ENCODE measurements at regions not wholly inside any gene's neighbourhood (a gene's known extent, or its start where the extent isn't known, plus 50 kb on each side); places are given as distances from the start of the nearest gene placed in this dataset.

DNA sequence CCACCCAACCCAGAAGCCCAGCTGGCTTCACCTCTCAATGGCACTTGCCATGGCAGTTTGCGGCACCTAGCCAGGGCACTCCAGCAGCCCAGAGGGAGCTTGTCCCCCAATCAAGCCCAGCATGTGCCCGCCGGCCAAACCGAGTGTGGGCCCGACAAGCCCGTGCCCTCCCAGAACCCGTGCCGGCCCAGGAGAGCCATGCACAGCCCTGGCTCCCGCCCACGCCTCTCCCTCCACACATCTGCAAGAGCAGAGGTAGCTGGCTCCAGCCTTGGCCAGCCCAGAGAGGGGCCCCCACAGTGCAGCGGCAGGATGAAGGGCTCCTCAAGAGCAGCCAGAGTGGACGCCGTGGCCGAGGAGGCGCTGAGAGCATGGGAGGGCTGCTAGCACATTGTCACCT is 2278.0 kb upstream of the PCDH20 start:
- no peak for DNase-seq (ENCODE audit: low spot score)

DNA sequence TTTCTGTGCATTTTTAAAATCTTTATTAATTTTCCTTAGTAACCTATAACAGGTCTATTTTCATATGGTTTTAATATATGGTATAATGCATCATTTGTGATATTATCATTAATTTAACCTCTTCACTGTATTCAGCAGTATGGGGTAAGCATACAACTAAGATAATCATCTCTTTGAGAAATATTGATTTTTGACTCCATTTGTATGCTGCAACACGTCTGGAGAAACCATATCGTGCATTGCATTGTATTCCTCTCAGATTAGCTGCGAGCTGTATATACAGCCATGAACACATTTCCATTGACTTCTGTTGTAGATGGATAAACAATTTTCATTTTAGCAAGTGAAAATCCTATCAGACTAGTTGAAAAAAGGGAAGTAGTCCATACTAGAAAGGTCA is 2275.8 kb upstream of the PCDH20 start:
- DNase-seq (ENCODE audit: low spot score), result no peak

DNA sequence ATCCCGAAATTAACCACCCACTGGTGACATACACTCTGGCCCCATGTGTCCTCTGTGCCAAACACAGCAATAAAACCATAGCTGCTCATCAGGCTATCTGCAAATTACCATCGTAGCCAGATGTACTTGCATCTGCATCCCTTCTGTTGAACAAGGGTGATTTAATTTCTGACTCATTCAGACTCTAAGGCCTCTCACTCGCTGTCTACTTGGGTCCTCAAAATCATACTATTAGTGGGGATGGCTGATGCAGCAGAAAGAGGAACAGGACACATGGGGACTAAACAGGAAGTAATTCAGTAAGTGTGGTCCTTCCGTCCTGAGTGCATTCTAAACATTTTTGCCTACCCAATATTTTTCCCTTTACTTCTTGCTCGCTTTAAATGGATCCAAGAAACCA is 2275.0 kb upstream of the PCDH20 start:
- no peak for DNase-seq (ENCODE audit: low spot score)

DNA sequence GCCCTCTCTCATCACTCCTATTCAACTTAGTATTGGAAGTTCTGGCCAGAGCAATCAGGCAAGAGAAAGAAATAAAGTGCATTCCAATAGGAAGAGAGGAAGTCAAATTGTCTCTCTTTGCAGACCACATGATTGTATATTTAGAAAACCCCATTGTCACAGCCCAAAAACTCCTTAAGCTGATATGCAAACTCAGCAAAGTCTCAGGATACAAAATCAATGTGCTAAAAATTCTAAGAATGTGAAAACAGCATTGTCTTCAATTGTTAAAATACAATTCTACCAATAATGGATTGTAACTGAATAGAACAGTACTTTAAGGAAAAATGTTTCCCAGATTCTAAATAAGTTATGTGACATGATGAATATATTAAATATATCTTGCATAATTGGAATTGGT is 2269.2 kb upstream of the PCDH20 start:
- no peak for DNase-seq (ENCODE audit: low spot score)

DNA sequence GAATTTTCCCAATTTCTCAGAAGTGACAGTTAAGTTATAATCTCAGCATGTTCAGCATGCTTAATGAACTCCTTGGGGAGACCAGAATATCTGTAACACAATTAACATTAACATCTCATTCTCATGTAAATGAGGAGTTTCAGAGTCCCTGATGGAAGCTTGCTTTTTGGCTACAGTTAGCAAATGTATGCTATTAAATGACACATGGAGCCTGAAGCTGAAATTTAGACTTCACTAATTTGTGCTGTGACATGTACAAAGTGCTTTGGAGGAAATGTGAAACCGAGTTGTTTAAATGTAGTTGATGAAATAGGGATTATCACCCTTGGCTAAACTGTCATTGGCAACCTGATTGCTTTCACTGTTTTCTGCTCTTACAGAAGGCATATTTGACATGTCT is 2265.1 kb upstream of the PCDH20 start:
- DNase-seq (ENCODE audit: low spot score), result no peak

DNA sequence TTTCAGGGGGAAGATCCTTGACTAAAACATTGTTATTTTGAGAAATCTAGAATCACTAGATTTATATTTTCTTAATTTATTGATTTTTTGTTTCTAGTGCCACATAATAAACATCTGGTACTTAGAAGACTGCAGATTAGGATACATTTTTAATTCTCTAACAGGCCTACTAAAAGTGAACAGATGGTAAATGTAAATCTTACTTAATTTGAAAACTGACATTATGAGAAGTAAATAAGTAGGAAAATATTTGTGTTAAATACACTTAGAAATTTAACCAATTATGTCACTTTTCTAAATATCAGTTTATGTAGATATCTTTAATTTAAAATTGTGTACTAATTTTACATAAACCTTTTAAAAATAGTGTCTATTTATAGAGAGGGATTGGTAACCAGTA is 2255.6 kb upstream of the PCDH20 start:
- no peak for DNase-seq (ENCODE audit: low spot score)

DNA sequence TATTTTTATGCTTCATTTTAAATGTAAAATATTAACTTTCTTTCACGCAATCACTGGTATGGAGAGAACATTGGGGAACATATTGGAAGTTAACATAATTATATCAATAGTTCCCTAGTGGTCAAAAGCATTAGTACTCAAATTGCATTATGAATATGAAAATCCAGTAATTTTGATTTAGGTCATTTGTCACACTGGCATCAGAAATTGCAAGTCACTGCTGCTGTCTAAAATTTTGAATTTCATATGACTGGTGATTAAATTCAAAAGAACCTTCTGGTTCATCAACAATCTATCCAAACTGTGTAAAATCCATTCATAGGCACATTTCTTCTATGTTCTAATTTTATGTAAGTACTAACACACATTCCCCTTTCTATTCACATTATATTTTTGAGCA is 2235.7 kb upstream of the PCDH20 start:
- DNase-seq (ENCODE audit: low spot score), result no peak

DNA sequence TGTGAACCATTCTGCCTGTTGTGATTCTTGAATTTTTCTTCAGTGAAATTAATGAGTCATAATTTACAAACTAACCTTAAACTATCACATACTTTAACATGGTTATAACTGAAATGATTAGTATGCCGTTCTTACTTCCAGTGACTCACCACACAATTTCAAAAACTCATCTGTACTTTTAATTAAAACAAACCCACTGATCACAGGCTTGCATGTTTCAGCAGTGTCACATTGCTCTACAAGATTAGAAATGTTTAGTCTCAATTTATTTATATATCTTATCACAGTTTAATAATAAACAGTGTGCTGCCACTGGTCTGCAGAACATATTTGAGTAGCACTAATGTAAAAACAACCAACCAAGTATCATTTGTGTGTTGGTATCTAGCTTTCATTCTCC is 2227.9 kb upstream of the PCDH20 start:
- no peak for DNase-seq (ENCODE audit: low spot score)

DNA sequence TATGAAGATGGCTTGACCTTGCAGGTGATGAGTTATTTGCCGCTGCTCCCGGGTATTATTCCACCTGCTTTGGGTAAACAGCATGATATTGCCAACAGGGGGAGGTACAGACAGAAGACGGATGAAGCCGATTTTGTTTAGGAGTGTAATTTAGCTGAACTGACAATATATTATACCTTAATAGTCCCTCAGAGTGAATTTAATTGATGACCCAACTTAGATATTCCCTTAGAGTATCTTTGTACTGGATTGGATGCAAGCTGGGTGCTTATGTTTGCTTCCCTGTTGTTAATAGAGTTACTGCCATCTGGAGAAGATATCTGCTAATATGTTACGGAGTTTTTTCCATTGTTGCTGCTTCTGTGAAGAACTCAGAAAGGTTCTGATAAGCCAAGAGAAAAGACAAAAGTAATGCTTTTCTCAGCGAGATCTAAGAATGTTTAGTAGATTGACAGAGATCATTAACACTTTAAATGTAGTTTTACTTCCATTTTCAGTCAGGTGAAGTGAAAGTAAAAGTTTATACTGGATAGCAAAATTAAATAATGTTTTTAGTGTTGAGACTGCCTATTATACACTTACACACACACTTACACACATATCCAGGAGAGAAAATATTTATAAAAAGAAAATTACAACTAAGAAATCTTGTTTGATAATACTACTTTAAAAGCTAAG is 2220.8 kb upstream of the PCDH20 start:
- DNase-seq (ENCODE audit: low spot score), result no peak

DNA sequence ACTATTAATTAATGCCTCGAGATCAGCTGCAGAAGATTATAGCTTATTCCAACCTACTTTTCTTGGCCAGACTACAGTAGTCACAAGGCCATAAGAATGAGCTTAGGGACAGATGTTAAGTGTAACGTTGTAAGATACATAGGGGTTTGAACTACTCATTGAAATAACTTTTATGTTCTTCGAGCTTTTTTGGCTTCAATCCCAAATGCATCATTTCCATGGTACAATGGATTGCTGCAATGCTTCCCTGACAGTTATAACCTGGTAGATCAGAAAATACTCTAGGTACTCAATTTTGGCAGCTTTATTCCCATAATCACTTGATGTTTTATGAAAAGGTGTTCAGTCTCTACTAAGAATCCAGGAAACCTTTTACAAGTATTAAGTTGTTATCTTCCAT is 2216.7 kb upstream of the PCDH20 start:
- DNase-seq (ENCODE audit: low spot score), result no peak

DNA sequence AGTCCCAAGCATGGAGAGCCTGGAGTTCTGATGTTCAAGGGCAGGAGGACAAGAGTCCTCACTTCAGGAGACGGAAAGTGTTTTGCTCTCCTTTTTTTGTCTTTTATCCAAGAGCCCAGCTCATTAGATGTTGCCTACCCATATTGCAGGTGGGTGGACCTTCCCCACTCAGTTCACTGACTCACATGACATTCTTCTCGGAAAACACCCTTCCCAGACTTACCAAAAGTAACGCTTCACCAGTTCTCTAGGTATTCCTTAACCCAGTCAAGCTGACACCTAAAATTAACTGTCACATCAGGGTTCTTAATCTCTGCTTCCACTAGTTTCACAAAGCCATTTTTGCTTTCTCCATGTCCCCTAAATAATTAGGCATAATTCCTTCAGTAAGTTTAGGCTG is 2215.4 kb upstream of the PCDH20 start:
- no peak for DNase-seq (ENCODE audit: low spot score)

DNA sequence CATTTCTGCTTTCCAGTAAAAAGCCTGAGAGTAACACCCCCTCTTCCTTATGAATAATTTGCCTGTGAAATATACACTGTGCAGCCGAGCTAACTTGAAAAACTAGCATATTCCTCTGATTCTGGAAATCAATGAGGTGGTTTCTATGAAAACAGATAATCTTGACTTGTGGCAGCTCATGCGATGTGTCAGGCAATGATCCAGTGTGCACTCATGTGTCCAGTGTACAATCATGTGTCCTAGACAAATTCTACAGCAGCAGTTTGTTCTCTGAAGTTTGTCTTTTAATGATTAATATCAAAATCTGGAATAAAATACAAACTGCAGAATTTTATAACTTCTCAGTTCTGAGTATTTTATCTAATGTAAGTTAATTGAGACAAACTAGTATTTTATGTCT is 2213.9 kb upstream of the PCDH20 start:
- no peak for DNase-seq (ENCODE audit: low spot score)

DNA sequence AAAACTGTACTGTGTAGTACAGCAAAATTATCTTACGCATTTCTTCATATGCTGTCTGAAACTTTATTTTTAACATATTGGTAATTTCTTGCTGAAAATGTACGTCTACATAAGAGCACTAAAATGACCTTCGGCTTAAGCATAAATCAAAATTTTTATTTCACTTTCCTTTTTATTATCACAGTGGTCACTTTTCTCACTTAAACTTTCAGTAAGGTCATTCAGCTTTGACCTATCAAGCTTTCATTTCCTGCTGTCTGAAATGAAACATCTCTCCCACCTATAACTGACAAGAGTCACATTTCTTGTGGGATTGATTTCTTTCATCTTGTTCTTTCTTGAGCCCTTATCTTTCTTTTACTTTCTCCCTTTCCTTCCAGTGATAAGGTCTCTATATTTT is 2212.7 kb upstream of the PCDH20 start:
- no peak for DNase-seq (ENCODE audit: low spot score)

DNA sequence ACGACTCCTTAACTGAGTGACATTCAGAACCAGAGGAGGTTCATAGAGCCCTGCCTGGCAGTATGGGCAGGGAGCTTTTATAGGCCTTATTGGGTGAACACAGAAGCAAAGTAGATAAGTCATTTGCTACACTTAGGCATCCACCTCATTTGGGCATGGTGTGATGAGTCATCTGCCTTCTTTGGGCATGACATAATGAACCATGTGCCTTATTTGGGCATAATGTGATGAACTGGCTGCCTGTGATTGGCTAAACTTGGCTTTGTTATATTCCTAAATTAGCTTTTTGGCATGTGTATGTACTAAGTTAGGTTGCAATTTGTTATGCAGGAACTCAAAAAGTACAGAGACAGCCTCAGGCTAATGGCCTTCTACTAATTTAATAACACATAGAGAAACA is 2210.2 kb upstream of the PCDH20 start:
- DNase-seq (ENCODE audit: low spot score), result no peak

DNA sequence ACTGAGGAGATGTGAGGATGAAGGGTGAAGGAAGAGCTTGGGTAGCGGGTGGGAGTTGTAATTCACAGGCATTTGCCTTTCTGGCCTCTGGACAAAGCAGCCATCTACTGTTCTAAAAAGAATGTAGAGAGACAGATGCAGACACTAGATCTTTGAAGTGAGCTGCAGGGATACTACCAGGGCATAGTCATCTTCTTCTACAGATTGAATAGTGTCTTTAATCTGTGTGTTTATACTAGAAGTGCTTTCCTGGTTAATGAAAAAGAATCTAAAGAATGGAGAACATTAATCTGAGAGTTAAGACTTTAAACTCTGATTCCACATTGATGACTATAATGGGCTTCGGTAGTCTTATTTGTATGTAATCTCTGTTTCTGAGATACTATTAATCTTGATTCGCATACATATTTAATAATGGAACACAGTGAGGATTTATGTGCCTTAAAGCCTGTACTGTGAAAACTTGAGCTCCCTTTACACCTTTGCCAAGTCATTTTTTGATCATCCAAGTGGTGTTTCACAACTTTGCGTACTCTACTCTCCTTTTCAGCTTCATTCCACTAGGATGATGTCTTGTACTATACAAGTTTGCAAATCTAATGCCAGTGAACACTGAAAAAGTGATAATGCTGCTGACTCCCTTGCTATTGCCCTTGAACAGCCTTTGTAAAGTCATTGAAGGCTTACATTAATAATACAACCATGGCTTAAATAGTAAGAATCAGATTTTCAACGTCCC is 2199.4 kb upstream of the PCDH20 start:
- no peak for DNase-seq (ENCODE audit: low spot score)

DNA sequence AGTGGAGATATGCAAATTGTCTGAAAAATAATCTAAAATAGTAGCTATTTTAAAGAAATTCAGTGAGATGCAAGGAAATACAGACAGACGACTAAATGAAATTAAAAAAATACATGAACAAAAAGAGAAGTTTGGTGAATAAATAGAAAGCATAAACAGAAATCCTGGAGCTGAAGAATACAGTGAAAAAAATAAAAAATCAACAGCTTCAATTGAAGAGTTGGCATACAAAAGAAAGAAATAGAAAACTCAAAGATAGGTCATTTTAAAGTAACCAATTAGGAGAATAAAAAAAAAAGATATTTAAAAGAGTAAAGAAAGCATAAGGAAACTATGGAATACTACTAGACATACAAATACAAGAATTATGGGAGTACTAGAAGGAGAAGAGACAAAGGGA is 2191.5 kb upstream of the PCDH20 start:
- no peak for DNase-seq (ENCODE audit: low spot score)

DNA sequence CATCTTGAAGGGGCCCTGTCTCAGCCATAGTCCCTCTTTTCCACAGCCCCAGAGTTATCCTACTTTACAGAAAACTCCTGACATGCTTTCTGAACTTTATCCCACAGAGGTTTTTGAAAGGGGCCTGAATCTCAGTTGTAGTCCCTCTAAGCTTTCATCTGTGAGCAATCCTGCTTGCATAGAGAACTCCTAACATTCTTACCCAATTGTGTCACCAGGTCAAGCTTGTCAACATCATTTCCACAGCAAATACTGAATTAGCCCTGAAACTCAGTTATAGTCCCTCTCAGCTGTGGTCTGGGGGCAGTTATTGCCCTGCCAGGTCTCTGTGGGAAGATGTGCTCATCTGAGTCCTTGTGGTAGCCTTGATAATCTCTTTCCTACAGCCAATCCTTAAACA is 2190.3 kb upstream of the PCDH20 start:
- no peak for DNase-seq (ENCODE audit: low spot score)

DNA sequence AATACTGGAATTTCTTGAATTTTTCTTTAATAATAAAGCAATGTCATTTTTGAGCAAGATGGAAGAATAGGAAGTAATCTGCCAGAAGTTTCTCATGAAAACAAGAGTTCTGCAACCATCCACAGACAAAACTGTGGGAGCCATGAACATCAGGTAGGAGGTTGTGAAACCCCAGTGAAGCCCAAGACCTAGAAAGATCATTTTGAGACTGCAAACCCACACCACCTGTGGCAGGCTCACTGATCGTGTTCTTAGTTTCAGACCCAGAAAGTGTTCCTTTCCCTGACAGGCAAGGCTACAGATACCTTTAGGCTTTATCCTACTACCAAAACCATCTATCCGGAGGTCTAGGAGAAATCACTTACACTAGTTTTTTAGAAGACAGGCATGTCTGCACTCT is 2189.8 kb upstream of the PCDH20 start:
- DNase-seq (ENCODE audit: low spot score), result no peak

DNA sequence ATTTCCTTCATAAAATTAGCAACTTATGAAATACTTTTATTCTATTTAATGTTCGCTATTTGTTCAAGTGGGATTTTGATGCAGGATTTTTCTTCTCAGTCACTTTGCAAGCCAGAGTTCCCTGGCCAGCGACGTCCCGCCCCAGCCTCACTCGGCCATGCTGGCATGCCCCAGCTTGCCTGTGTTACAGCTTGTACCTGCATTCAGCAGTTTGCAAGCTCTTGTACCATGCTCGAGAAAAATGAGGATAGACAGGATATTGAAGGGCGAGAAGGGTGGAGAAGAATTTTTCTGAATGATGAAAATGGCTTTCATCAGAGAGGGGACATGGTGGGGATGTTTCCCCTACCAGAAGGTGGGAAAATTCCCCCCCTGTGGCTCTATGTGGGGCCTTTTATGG is 2180.2 kb upstream of the PCDH20 start:
- DNase-seq (ENCODE audit: low spot score), result no peak

DNA sequence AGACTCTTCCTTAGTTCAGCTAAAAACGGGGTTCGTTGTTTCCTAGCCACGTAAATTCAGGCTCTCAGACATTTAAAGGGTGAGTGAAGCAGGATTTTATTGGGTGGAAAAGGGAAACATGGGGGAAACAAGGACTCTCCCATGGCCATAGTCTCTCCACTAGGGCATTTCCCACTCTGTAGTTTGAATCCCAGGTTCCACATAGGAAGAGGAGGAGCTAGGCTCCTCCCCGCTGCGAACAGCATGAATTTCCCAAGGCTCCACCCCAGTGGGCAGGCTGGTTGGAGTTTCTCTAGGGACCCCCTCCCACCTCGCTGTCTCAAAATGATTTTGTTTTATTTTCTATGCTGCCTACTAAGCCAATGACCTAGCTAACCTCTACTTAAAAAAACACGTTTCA is 2170.8 kb upstream of the PCDH20 start:
- DNase-seq (ENCODE audit: low spot score), result no peak

DNA sequence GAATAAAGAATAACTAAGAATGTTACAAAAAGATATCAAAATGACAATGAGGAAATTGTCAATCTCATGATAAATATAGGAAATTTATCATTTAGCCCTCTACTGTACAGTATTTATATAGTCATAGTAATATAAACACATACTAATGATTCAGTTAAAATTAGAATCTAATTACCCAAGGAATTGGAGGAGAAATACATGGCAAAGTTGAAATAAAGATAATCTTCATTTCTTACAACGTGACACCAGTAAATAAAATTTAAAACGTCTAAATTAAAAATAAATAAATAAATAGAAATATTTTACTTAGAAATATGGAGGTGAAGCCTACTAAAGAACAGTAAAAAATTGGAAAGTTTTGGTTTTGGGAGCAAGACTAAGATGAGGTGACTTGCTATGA is 2163.1 kb upstream of the PCDH20 start:
- DNase-seq (ENCODE audit: low spot score), result no peak

DNA sequence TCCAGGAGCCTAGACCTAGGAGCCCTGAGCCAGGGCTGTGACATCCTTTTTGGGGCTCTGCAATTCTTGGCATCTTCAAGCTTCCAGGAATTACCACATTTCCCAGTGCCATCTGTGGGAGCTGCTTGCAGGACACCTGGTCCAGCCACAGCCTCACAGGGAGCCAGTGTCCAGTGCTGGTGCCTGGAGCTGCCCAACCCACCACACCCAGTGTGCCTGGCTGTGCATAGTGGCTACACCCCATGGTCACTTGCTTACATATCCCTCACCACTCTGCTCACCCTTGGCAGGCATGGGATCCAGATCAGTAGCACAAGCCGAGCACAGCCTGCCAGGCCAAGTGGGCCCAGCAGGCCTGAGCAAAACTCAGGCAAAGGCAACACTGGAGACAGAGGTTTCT is 2151.4 kb upstream of the PCDH20 start:
- DNase-seq (ENCODE audit: low spot score), result no peak

DNA sequence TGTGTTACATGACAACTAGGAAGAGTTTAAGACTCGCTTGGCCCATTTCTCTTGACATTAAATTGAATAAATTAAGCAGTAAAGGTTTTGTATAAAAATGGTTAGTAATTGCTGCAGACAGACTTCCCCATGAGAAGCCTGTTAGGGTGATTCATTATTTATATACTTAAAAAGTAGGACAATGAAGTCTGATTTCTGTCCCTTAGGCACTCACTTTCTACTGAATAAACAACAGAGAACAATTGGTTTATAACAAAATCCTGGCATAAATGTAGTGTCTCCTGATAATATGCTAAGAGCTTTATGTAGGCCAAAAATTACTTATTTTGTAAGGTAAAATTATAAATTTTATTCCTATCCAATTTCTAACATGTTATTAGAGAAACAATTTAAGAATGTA is 2138.5 kb upstream of the PCDH20 start:
- DNase-seq (ENCODE audit: low spot score), result no peak

DNA sequence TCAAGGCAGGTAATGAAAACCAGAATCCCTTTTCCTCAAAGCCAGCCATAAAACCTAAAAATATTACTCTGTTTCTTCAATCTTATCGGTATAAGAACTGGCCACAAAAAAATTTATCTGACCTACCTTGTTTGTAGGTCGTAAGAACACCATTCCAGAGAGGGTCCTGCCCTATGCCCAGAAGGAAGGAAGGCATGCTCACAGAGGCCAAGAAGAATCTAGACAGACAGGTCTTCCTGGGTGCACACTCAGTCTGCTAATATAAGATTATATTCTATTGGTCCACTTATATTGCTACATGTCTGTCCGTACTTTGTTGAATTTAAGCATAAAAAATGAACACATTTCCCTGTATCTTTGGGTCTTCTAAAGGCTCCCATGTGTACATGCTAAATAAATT is 2136.1 kb upstream of the PCDH20 start:
- no peak for DNase-seq (ENCODE audit: low spot score)

Data from AG08395 (cell line).